IMR-90 (cell line): ENCODE measurements at regions not wholly inside any gene's neighbourhood (a gene's known extent, or its start where the extent isn't known, plus 50 kb on each side); places are given as distances from the start of the nearest gene placed in this dataset.
"Not testable (repeated sequence)": the region's sequence is repeated elsewhere in the genome, so short reads cannot be mapped to it uniquely, and the experiment has no call there.

Experiments
- ATAC-seq: fragments of 200-7000 bp; cut with Tn5 transposase; 2 replicates; pipeline ENCODE4 v1.9.1; 2020; ENCODE audit warnings: low read depth, mild to moderate bottlenecking, moderate library complexity
- BruUV-seq: library from RNA; stranded (reverse); fragments of 400-500 nt; replicated peaks from 2 replicates; lab custom pipeline; 2021; lab: Mats Ljungman, UMichigan
- CTCF ChIA-PET: fragments of 300-600 bp; formaldehyde crosslinking; extraction: SDS; loops from one replicate; lab custom pipeline; 2021; ENCODE audit warnings: antibody characterized with exemption; lab: Yijun Ruan, JAX
- POLR2A ChIA-PET: fragments of 300-600 bp; sonication (Branson Sonifier 250); formaldehyde crosslinking; loops from one replicate; lab custom pipeline; 2022; ENCODE audit warnings: antibody characterized with exemption; ENCODE audit not compliant: unreplicated experiment; lab: Charles Lee
- DNase-seq: peaks from one replicate; pipeline ENCODE4 v3.0.0; 2013
- H2AFZ ChIP-seq: replicated peaks from 2 replicates; pipeline ENCODE3; 2013; ENCODE audit warnings: low read length, mild to moderate bottlenecking; ENCODE audit not compliant: poor library complexity
- H2AK5ac ChIP-seq: 2 replicates; pipeline ENCODE4 v1.6.1; 2013; ENCODE audit warnings: low read depth, low read length, inconsistent platforms
- H2AK9ac ChIP-seq: replicated peaks from 2 replicates; pipeline ENCODE3; 2013; ENCODE audit warnings: mild to moderate bottlenecking, low read depth, low read length, moderate library complexity; ENCODE audit not compliant: poor library complexity
- H2BK120ac ChIP-seq: 2 replicates; pipeline ENCODE4 v1.6.1; 2013; ENCODE audit warnings: low read depth, low read length, inconsistent platforms
- H2BK15ac ChIP-seq: 3 replicates; pipeline ENCODE4 v1.6.1; 2013; ENCODE audit warnings: low read depth, low read length, inconsistent platforms
- H2BK20ac ChIP-seq: 2 replicates; pipeline ENCODE4 v1.6.1; 2013; ENCODE audit warnings: low read depth, mild to moderate bottlenecking, inconsistent platforms, low read length, moderate library complexity
- H2BK5ac ChIP-seq: 2 replicates; pipeline ENCODE4 v1.6.1; 2013; ENCODE audit warnings: mild to moderate bottlenecking, low read depth, low read length, inconsistent platforms; ENCODE audit not compliant: poor library complexity, severe bottlenecking
- H3K14ac ChIP-seq: replicated peaks from 2 replicates; pipeline ENCODE4 v1.6.1; 2013; ENCODE audit warnings: low read depth, low read length, inconsistent platforms
- H3K18ac ChIP-seq: 2 replicates; pipeline ENCODE4 v1.6.1; 2013; ENCODE audit warnings: low read depth, low read length, control low read depth
- H3K23ac ChIP-seq: 2 replicates; pipeline ENCODE4 v1.6.1; 2013; ENCODE audit warnings: low read depth, low read length, inconsistent platforms
- H3K27ac ChIP-seq: 2 replicates; pipeline ENCODE4 v1.5.1; 2013; ENCODE audit warnings: mild to moderate bottlenecking, control low read depth, low read length; ENCODE audit not compliant: insufficient read depth
- H3K27me3 ChIP-seq: 2 replicates; pipeline ENCODE4 v1.6.1; 2013; ENCODE audit warnings: low read length; ENCODE audit not compliant: control insufficient read depth, insufficient read depth
- H3K36me3 ChIP-seq: 2 replicates; pipeline ENCODE4 v1.6.1; 2013; ENCODE audit warnings: low read length, mixed read lengths; ENCODE audit not compliant: control insufficient read depth, insufficient read depth
- H3K4ac ChIP-seq: 2 replicates; pipeline ENCODE4 v1.6.1; 2013; ENCODE audit warnings: low read depth, low read length, inconsistent platforms
- H3K4me1 ChIP-seq: 2 replicates; pipeline ENCODE4 v1.6.1; 2013; ENCODE audit warnings: low read length, mixed read lengths; ENCODE audit not compliant: control insufficient read depth, insufficient read depth
- H3K4me2 ChIP-seq: 2 replicates; pipeline ENCODE4 v1.6.1; 2013; ENCODE audit warnings: low read depth, mild to moderate bottlenecking, control low read depth, low read length, moderate library complexity
- H3K4me3 ChIP-seq: 2 replicates; pipeline ENCODE4 v1.5.1; 2013; ENCODE audit warnings: low read depth, mild to moderate bottlenecking, control low read depth, low read length, moderate library complexity; ENCODE audit not compliant: insufficient read depth
- H3K56ac ChIP-seq: 2 replicates; pipeline ENCODE4 v1.6.1; 2013; ENCODE audit warnings: low read length, inconsistent platforms; ENCODE audit not compliant: insufficient read depth; ENCODE audit errors: extremely low read depth
- H3K79me1 ChIP-seq, 2 experiments: 2 replicates each; pipeline ENCODE4 v1.6.1; 2013; ENCODE audit warnings: low read length in 2 of 2, inconsistent platforms in 1 of 2, low read depth in 1 of 2
- H3K9ac ChIP-seq: 2 replicates; pipeline ENCODE4 v1.6.1; 2013; ENCODE audit warnings: low read depth, low read length, control low read depth
- H3K9me1 ChIP-seq: 2 replicates; pipeline ENCODE4 v1.6.1; 2013; ENCODE audit warnings: low read length, inconsistent platforms; ENCODE audit not compliant: insufficient read depth
- H3K9me3 ChIP-seq: 2 replicates; pipeline ENCODE4 v1.6.1; 2013; ENCODE audit warnings: low read length; ENCODE audit not compliant: control insufficient read depth, insufficient read depth
- H4K20me1 ChIP-seq: 2 replicates; pipeline ENCODE4 v1.6.1; 2013; ENCODE audit warnings: low read length, inconsistent platforms; ENCODE audit not compliant: insufficient read depth
- H4K5ac ChIP-seq: 2 replicates; pipeline ENCODE4 v1.6.1; 2013; ENCODE audit warnings: mild to moderate bottlenecking, low read depth, low read length, control low read depth
- H4K8ac ChIP-seq, 2 experiments: 2 replicates each; pipeline ENCODE4 v1.6.1; 2013; ENCODE audit warnings: low read depth in 2 of 2, low read length in 2 of 2, control low read depth in 1 of 2, inconsistent platforms in 1 of 2
- H4K91ac ChIP-seq: 2 replicates; pipeline ENCODE4 v1.6.1; 2013; ENCODE audit warnings: low read depth, low read length, inconsistent platforms; ENCODE audit not compliant: insufficient read depth
- WGBS, 2 experiments: methylation state at CpG; one replicate each; pipeline versions ENCODE4 v1.1.5 to v1.1.7; 2013; ENCODE audit warnings: missing lambda C conversion rate in 2 of 2; ENCODE audit not compliant: insufficient read length in 1 of 2; ENCODE audit errors: extremely low coverage in 2 of 2; 5-methylcytosine and 5-hydroxymethylcytosine counted together
- dilution Hi-C: fragments of 300-500 bp; cut with HindIII; formaldehyde crosslinking; loops from one replicate; pipeline ENCODE4 v1.14.3; 2018; ENCODE audit warnings: low sequenced_read_pairs; ENCODE audit not compliant: unreplicated experiment
- in situ Hi-C: fragments of 300-500 bp; cut with MboI; formaldehyde crosslinking; loops from 3 replicates; pipeline ENCODE4 v1.14.3; 2019; ENCODE audit warnings: low sequenced_read_pairs, inconsistent platforms, mixed read lengths
- intact Hi-C: fragments of 100-400 bp; cut with micrococcal nuclease; formaldehyde crosslinking; loops from 2 replicates; pipeline ENCODE4 v1.10.0; 2022

GRCh38 chr17:15869868-15870267, 75.1 kb upstream of the ADORA2B start:
- DNase-seq, POLR2A ChIA-PET, H2BK5ac ChIP-seq, H3K4me1 ChIP-seq, H3K23ac ChIP-seq, H3K14ac ChIP-seq, H4K5ac ChIP-seq, ATAC-seq, dilution Hi-C loops, H3K9me3 ChIP-seq, H3K56ac ChIP-seq, H3K4me2 ChIP-seq, in situ Hi-C loops, H3K9me1 ChIP-seq, H4K20me1 ChIP-seq, BruUV-seq, H3K4ac ChIP-seq, H3K27me3 ChIP-seq, H2AK5ac ChIP-seq, H3K79me1 ChIP-seq, H3K9ac ChIP-seq, H2BK120ac ChIP-seq, H3K18ac ChIP-seq, H3K36me3 ChIP-seq, H2AFZ ChIP-seq, H3K27ac ChIP-seq, H2BK15ac ChIP-seq, H2AK9ac ChIP-seq, H4K91ac ChIP-seq, H2BK20ac ChIP-seq, H3K4me3 ChIP-seq, H4K8ac ChIP-seq, CTCF ChIA-PET, intact Hi-C loops: not testable (repeated sequence)
- WGBS, 2 experiments, result no CpG with 5 or more reads among the region's 2 CpGs

- H3K36me3 ChIP-seq, H2AK9ac ChIP-seq, CTCF ChIA-PET, ATAC-seq, H3K4me2 ChIP-seq, H3K14ac ChIP-seq, H4K8ac ChIP-seq, H4K20me1 ChIP-seq, POLR2A ChIA-PET, H3K56ac ChIP-seq, H3K27ac ChIP-seq, H4K91ac ChIP-seq, H2BK20ac ChIP-seq, in situ Hi-C loops, H2AK5ac ChIP-seq, H3K27me3 ChIP-seq, H2BK120ac ChIP-seq, H2AFZ ChIP-seq, H3K23ac ChIP-seq, BruUV-seq, H3K9me1 ChIP-seq, H3K9ac ChIP-seq, H3K4me3 ChIP-seq, H3K4ac ChIP-seq, H3K4me1 ChIP-seq, intact Hi-C loops, dilution Hi-C loops, H3K18ac ChIP-seq, H2BK15ac ChIP-seq, H3K79me1 ChIP-seq, H2BK5ac ChIP-seq, H3K9me3 ChIP-seq, DNase-seq, H4K5ac ChIP-seq: not testable (repeated sequence)
- no CpG with 5 or more reads among the region's 4 CpGs for WGBS, 2 experiments
Measured at GRCh38 chr17:15872677-15873076, 72.3 kb upstream of the ADORA2B start.
